Gastrocnemius medialis (tissue), 4 donors: ENCODE measurements at regions not wholly inside any gene's neighbourhood (a gene's known extent, or its start where the extent isn't known, plus 50 kb on each side); places are given as distances from the start of the nearest gene placed in this dataset.

Experiments
- POLR2A ChIP-seq, 2 donors: fragments of 450-650 bp; IDR thresholded peaks; one replicate each; pipeline ENCODE4 v1.6.1; 2017; ENCODE audit warnings: antibody characterized with exemption in 2 of 2, mild to moderate bottlenecking in 2 of 2, moderate library complexity in 2 of 2
- TF ChIP-seq, protein P1 (sequence below), 5 experiments: fragments of 450-650 bp in 3 of 5; fragments of 200-600 bp in 2 of 5; sonication (generic) in 2 of 5; IDR thresholded peaks in 4 of 5; conservative IDR thresholded peaks in 1 of 5; 1 replicate in 4 of 5; 2 replicates in 1 of 5; pipeline ENCODE4 v1.5.1; 2016 to 2019; ENCODE audit warnings: antibody characterized with exemption in 5 of 5, mild to moderate bottlenecking in 3 of 5, moderate library complexity in 3 of 5

DNA sequence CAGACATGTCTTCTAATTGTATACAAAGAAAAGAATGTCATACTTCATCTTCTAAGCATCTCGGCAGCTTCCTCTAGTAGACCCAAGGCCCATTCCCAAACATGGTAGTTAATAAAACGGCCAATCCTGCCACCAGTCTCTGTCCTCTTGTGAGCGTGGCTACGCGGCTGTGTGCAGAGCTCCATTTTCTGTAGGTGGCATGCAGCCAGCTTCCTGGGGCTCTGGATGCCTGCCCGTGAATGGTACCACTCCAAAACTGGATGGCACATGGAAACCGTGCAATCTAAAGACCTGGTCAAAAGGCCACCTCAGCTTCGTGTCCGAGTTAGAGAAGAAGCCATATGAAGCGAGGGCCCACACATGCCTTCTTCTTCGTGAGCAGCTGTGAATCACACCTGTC, 110.7 kb downstream of the SIPA1L2 start:
- TF ChIP-seq POLR2A (IDR thresholded peaks at IDR 0.05), result no peak
- TF ChIP-seq, protein P1, sequence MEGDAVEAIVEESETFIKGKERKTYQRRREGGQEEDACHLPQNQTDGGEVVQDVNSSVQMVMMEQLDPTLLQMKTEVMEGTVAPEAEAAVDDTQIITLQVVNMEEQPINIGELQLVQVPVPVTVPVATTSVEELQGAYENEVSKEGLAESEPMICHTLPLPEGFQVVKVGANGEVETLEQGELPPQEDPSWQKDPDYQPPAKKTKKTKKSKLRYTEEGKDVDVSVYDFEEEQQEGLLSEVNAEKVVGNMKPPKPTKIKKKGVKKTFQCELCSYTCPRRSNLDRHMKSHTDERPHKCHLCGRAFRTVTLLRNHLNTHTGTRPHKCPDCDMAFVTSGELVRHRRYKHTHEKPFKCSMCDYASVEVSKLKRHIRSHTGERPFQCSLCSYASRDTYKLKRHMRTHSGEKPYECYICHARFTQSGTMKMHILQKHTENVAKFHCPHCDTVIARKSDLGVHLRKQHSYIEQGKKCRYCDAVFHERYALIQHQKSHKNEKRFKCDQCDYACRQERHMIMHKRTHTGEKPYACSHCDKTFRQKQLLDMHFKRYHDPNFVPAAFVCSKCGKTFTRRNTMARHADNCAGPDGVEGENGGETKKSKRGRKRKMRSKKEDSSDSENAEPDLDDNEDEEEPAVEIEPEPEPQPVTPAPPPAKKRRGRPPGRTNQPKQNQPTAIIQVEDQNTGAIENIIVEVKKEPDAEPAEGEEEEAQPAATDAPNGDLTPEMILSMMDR (IDR thresholded peaks at IDR 0.05 in 4 of 5, conservative IDR thresholded peaks at IDR 0.05 in 1 of 5), result no peak
